ENCODE measurements at regions not wholly inside any gene's neighbourhood (a gene's known extent, or its start where the extent isn't known, plus 50 kb on each side); places are given as distances from the start of the nearest gene placed in this dataset.

- DNase-seq, result no peak
These were observed 54.2 kb upstream of the MLIP start for GRCh38 chr6:54057058-54057457.

- DNase-seq, result no peak
These were observed 53.0 kb upstream of the MLIP start for GRCh38 chr6:54058236-54058635.

GRCh38 chr6:54059683-54060082 lies 51.6 kb upstream of the MLIP start:
- no peak for DNase-seq

GRCh38 chr6:54060286-54060685 lies 51.0 kb upstream of the MLIP start:
- peak in 1 of 2 donors; percentile 23 for DNase-seq
